ENCODE measurements at regions not wholly inside any gene's neighbourhood (a gene's known extent, or its start where the extent isn't known, plus 50 kb on each side); places are given as distances from the start of the nearest gene placed in this dataset.

- DNase-seq (ENCODE audit: low read depth, low spot score) (peak; percentile 45), ATAC-seq (peak; percentile 71)
- intact Hi-C loops (cut with micrococcal nuclease) = no loop called here
- Histone ChIP-seq H3K27me3 (ENCODE audit: insufficient read depth, low read length) (no peaks in the 10 kb centered on the region), H3K9me3 (ENCODE audit: control insufficient read depth in 1 of 2, insufficient read depth in 1 of 2, low read depth in 1 of 2, low read length in 2 of 2) (no peaks in the 10 kb centered on the region), H2AFZ (ENCODE audit: low read depth, low read length, poor library complexity, severe bottlenecking) (peak overlapping the region; percentile 97), H3K9me2 (ENCODE audit: insufficient read depth) (no peaks in the 10 kb centered on the region), H3K4me2 (ENCODE audit: low read length) (peak overlapping the region; percentile 93), H4K20me1 (ENCODE audit: insufficient read depth) (no peaks in the 10 kb centered on the region), H3K79me2 (ENCODE audit: insufficient read depth, low read length) (no peaks in the 10 kb centered on the region), H3K36me3 (ENCODE audit: control insufficient read depth in 1 of 2, insufficient read depth in 2 of 2, low read length in 2 of 2) (no peaks in the 10 kb centered on the region), H3K4me3 (replicated peaks in 1 of 2; ENCODE audit: low read depth in 1 of 2, low read length in 2 of 2) (peak overlapping the region; percentile 66 to 74), H3K27ac (ENCODE audit: low read depth, low read length) (no peak overlapping the region), H3K4me1 (ENCODE audit: control insufficient read depth in 1 of 2, insufficient read depth in 2 of 2, low read length in 2 of 2) (peaks cover 7 to 26% of the 10 kb centered on the region in 2 experiments; a peak in 3 of 4 replicates), H3K9ac (ENCODE audit: low read length) (peak overlapping the region; percentile 37)
- ChIA-PET CTCF (no interaction called here), POLR2A (no interaction called here), RAD21 (ENCODE audit: low non-redundant PET in 1 of 2, low total read pairs in 2 of 2, uncharacterized antibody in 2 of 2, unreplicated experiment in 2 of 2) (no interaction called here)
- TF ChIP-seq TCF7L2 (IDR thresholded peaks at IDR 0.05; ENCODE audit: borderline replicate concordance, extremely low read depth, insufficient read depth, insufficient read length) (peak; percentile 74), SRF (IDR thresholded peaks at IDR 0.05; ENCODE audit: low read depth) (no peak), FOSL1 (IDR thresholded peaks at IDR 0.05; ENCODE audit: low read depth) (peak; percentile 25; the same call in 1 of the 2 replicates)
- no TSS peak for BruUV-seq (replicated peaks)
Observed at GRCh38 chr10:50990568-50991455, 83.5 kb upstream of the PRKG1 start.

GRCh38 chr10:50991456-50992355 lies 82.6 kb upstream of the PRKG1 start:
- Histone ChIP-seq H3K4me3 (replicated peaks in 1 of 2; ENCODE audit: low read depth in 1 of 2, low read length in 2 of 2) (peak overlapping the region; percentile 66 to 74), H3K27ac (ENCODE audit: low read depth, low read length) (peak overlapping the region; percentile 20; the same call in 1 of the 2 replicates), H3K4me2 (ENCODE audit: low read length) (peak overlapping the region; percentile 93), H4K20me1 (ENCODE audit: insufficient read depth) (no peaks in the 10 kb centered on the region), H3K9me2 (ENCODE audit: insufficient read depth) (no peaks in the 10 kb centered on the region), H3K36me3 (ENCODE audit: control insufficient read depth in 1 of 2, insufficient read depth in 2 of 2, low read length in 2 of 2) (no peaks in the 10 kb centered on the region), H3K9me3 (ENCODE audit: control insufficient read depth in 1 of 2, insufficient read depth in 1 of 2, low read depth in 1 of 2, low read length in 2 of 2) (no peaks in the 10 kb centered on the region), H3K9ac (ENCODE audit: low read length) (peak overlapping the region; percentile 37), H3K27me3 (ENCODE audit: insufficient read depth, low read length) (no peaks in the 10 kb centered on the region), H3K79me2 (ENCODE audit: insufficient read depth, low read length) (no peaks in the 10 kb centered on the region), H2AFZ (ENCODE audit: low read depth, low read length, poor library complexity, severe bottlenecking) (peak overlapping the region; percentile 90), H3K4me1 (ENCODE audit: control insufficient read depth in 1 of 2, insufficient read depth in 2 of 2, low read length in 2 of 2) (peaks cover 7 to 26% of the 10 kb centered on the region in 2 experiments; a peak in 3 of 4 replicates)
- POLR2A ChIA-PET = no interaction called here
- RAD21 ChIA-PET (ENCODE audit: low non-redundant PET in 1 of 2, low total read pairs in 2 of 2, uncharacterized antibody in 2 of 2, unreplicated experiment in 2 of 2) = no interaction called here
- intact Hi-C loops (cut with micrococcal nuclease) = no loop called here
- TF ChIP-seq ATF3 (IDR thresholded peaks at IDR 0.05) (no peak), MAX (IDR thresholded peaks at IDR 0.05) (no peak), SRF (IDR thresholded peaks at IDR 0.05; ENCODE audit: low read depth) (no peak), ZFX (IDR thresholded peaks at IDR 0.05) (peak; percentile 49; the same call in 1 of the 2 replicates), TCF7L2 (IDR thresholded peaks at IDR 0.05; ENCODE audit: borderline replicate concordance, extremely low read depth, insufficient read depth, insufficient read length) (no peak)
- DNase-seq (ENCODE audit: low read depth, low spot score) (no peak), ATAC-seq (peak; percentile 55)
- no TSS peak for BruUV-seq (replicated peaks)
- CTCF ChIA-PET = no interaction called here
